Upper lobe of left lung (tissue), 6 donors: ENCODE measurements at regions not wholly inside any gene's neighbourhood (a gene's known extent, or its start where the extent isn't known, plus 50 kb on each side); places are given as distances from the start of the nearest gene placed in this dataset.

Experiments
- ATAC-seq, 2 donors: fragments of 200-7000 bp; cut with Tn5 transposase; one replicate each; pipeline ENCODE4 v1.9.1; 2022; ENCODE audit warnings: mild to moderate bottlenecking in 2 of 2, moderate library complexity in 2 of 2; ENCODE audit not compliant: low FRiP score in 2 of 2
- DNase-seq, 2 donors: peaks; one replicate each; pipeline ENCODE4 v3.0.0-alpha.2; 2019 to 2020
- H3K27ac ChIP-seq, 4 donors: fragments of 200-600 bp; sonication (generic); one replicate each; pipeline ENCODE4 v1.5.1; 2016 to 2019
- H3K27me3 ChIP-seq, 4 donors: fragments of 200-600 bp; sonication (generic); one replicate each; pipeline ENCODE4 v1.5.1; 2017 to 2019
- H3K36me3 ChIP-seq, 4 donors: fragments of 200-600 bp; sonication (generic); one replicate each; pipeline ENCODE4 v1.5.1; 2016 to 2019
- H3K4me1 ChIP-seq, 4 donors: fragments of 200-600 bp; sonication (generic); one replicate each; pipeline ENCODE4 v1.5.1; 2018 to 2019
- H3K4me3 ChIP-seq, 4 donors: fragments of 200-600 bp; sonication (generic); one replicate each; pipeline ENCODE4 v1.5.1; 2017 to 2019; ENCODE audit warnings: mild to moderate bottlenecking in 2 of 4, moderate library complexity in 1 of 4
- H3K9me3 ChIP-seq, 4 donors: fragments of 200-600 bp; sonication (generic); one replicate each; pipeline ENCODE4 v1.5.1; 2018 to 2019
- CTCF ChIP-seq, 6 experiments: fragments of 450-650 bp in 4 of 6; fragments of 200-600 bp in 2 of 6; sonication (generic) in 2 of 6; IDR thresholded peaks; one replicate each; pipeline ENCODE4 v1.5.1; 2016 to 2019; ENCODE audit warnings: antibody characterized with exemption in 6 of 6
- EP300 ChIP-seq, 4 donors: sonication (generic); formaldehyde crosslinking; IDR thresholded peaks; one replicate each; pipeline ENCODE4 v1.5.1; 2017; ENCODE audit warnings: antibody characterized with exemption in 4 of 4, control low read depth in 2 of 4
- POLR2A ChIP-seq, 4 donors: fragments of 450-650 bp; IDR thresholded peaks; one replicate each; pipeline ENCODE4 v1.5.1; 2016 to 2017; ENCODE audit warnings: antibody characterized with exemption in 4 of 4, mild to moderate bottlenecking in 2 of 4
- POLR2AphosphoS5 ChIP-seq, 2 donors: sonication (generic); formaldehyde crosslinking; IDR thresholded peaks; one replicate each; pipeline ENCODE4 v1.5.1; 2017; ENCODE audit warnings: antibody characterized with exemption in 2 of 2
- WGBS, 2 donors: methylation state at CpG; one replicate each; pipeline ENCODE4 v1.1.5; 2017 to 2018; 5-methylcytosine and 5-hydroxymethylcytosine counted together
- donor health status: DM: no; HTN: no; CAD: no; lungs with moderate emphysema.
- donor health status: DM: no; HTN: yes; CAD: no; lungs with severe emphysema.

- ATAC-seq (no peak), DNase-seq (no peak)
- Histone ChIP-seq H3K36me3 (no peaks in the 10 kb centered on the region), H3K27ac (no peak overlapping the region), H3K27me3 (no peaks in the 10 kb centered on the region), H3K4me1 (no peaks in the 10 kb centered on the region), H3K4me3 (no peak overlapping the region), H3K9me3 (no peaks in the 10 kb centered on the region)
- TF ChIP-seq POLR2AphosphoS5 (IDR thresholded peaks at IDR 0.05) = no peak
- no peak for TF ChIP-seq POLR2A (IDR thresholded peaks at IDR 0.05)
- no peak for TF ChIP-seq CTCF (IDR thresholded peaks at IDR 0.05)
- no peak for TF ChIP-seq EP300 (IDR thresholded peaks at IDR 0.05)
These were observed 74.0 kb upstream of the KDM5D start for GRCh38 chrY:19818546-19818945.

DNA sequence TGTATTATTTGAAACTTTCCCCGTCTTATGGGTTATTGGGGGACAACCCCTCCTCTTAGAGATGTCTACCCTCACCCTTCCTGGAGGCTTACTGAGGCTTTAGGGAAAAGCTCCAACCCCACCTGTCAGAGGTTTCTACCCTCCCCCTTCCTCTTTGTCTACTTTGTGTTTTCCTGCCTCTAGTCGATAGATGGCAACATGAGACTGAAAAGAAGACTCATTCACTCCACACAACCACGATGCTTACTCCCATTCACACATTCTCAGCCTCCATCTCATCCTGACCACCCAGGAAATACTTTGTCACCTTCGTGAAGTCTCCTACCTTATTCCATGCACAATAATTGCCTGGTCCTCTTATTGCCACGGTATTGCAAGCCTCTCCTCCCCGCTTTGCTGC, 72.4 kb upstream of the KDM5D start:
- 35% methylated on average over 6 of the region's 6 CpGs; no CpG with 5 or more reads in 1 of the 2 donors for WGBS, 2 donors
- H3K4me3 ChIP-seq = no peak overlapping the region
- no peaks in the 10 kb centered on the region for H3K9me3 ChIP-seq
- H3K27me3 ChIP-seq = no peaks in the 10 kb centered on the region
- H3K36me3 ChIP-seq = no peaks in the 10 kb centered on the region
- peak in 1 of 2 donors; percentile 79 for ATAC-seq
- H3K4me1 ChIP-seq = no peaks in the 10 kb centered on the region
- no peak overlapping the region for H3K27ac ChIP-seq
- no peak for DNase-seq
- no peak for TF ChIP-seq POLR2A (IDR thresholded peaks at IDR 0.05)
- no peak for TF ChIP-seq CTCF (IDR thresholded peaks at IDR 0.05)
- TF ChIP-seq POLR2AphosphoS5 (IDR thresholded peaks at IDR 0.05) = no peak
- no peak for TF ChIP-seq EP300 (IDR thresholded peaks at IDR 0.05)

GRCh38 chrY:19816053-19816823, 71.7 kb upstream of the KDM5D start:
- Histone ChIP-seq H3K36me3 (no peaks in the 10 kb centered on the region), H3K4me3 (no peak overlapping the region), H3K9me3 (no peaks in the 10 kb centered on the region), H3K4me1 (no peaks in the 10 kb centered on the region), H3K27ac (no peak overlapping the region), H3K27me3 (no peaks in the 10 kb centered on the region)
- DNase-seq (no peak), ATAC-seq (peak in 1 of 2 donors; percentile 95)
- TF ChIP-seq POLR2A (IDR thresholded peaks at IDR 0.05) = no peak
- TF ChIP-seq EP300 (IDR thresholded peaks at IDR 0.05) = no peak
- no peak for TF ChIP-seq CTCF (IDR thresholded peaks at IDR 0.05)
- TF ChIP-seq POLR2AphosphoS5 (IDR thresholded peaks at IDR 0.05) = no peak
- WGBS, 2 donors = 42% methylated on average over 16 of the region's 18 CpGs; no CpG with 5 or more reads in 1 of the 2 donors
